Motor neuron (in vitro differentiated cells): ENCODE measurements at regions not wholly inside any gene's neighbourhood (a gene's known extent, or its start where the extent isn't known, plus 50 kb on each side); places are given as distances from the start of the nearest gene placed in this dataset.
A peak's percentile ranks its signal among the peaks of the same experiment; 100 is the strongest.

Experiments
- ATAC-seq, 8 experiments: fragments of 200-7000 bp; cut with Tn5 transposase; replicated peaks in 6 of 8; 2 replicates each; pipeline ENCODE4 v1.8.0; 2021; ENCODE audit warnings: mild to moderate bottlenecking in 8 of 8, moderate library complexity in 8 of 8
- H3K27ac ChIP-seq, 2 donors: fragments of 250-450 bp; sonication (Bioruptor Pico); 2 replicates each; pipeline ENCODE4 v1.9.0; 2021; ENCODE audit warnings: antibody characterized with exemption in 2 of 2, mild to moderate bottlenecking in 2 of 2, moderate library complexity in 1 of 2
- H3K4me1 ChIP-seq, 2 donors: fragments of 250-450 bp; sonication (Bioruptor Pico); replicated peaks in 1 of 2; 2 replicates each; pipeline ENCODE4 v1.6.1; 2021; ENCODE audit warnings: antibody characterized with exemption in 2 of 2, mild to moderate bottlenecking in 2 of 2, moderate library complexity in 1 of 2
- H3K4me3 ChIP-seq, 5 donors: fragments of 250-450 bp; sonication (Bioruptor Pico); 2 replicates each; pipeline ENCODE4 v1.9.0; 2021; ENCODE audit warnings: antibody characterized with exemption in 5 of 5, mild to moderate bottlenecking in 5 of 5, moderate library complexity in 4 of 5
- WGBS, 10 experiments: fragments of 450-650 bp; shearing (Covaris generic); methylation state at CpG; one replicate each; pipeline ENCODE4 v1.0.0; 2022; 5-methylcytosine and 5-hydroxymethylcytosine counted together
- in situ Hi-C, 9 experiments: fragments of 400-800 bp; cut with MboI; loops; one replicate each; pipeline ENCODE4 v1.15.0; 2021; ENCODE audit warnings: low sequenced_read_pairs in 9 of 9, low pct_unique_long_range_greater_than_20kb in 2 of 9; ENCODE audit not compliant: unreplicated experiment in 9 of 9

- H3K4me1 ChIP-seq: no peaks in the 10 kb centered on the region
- in situ Hi-C loops: no loop called here
- no peak for ATAC-seq
- H3K27ac ChIP-seq: no peak overlapping the region
- WGBS, 10 experiments: 9 to 100% (median 80%) methylated on average over 1 of the region's 1 CpG; no CpG with 5 or more reads in 1 of the 10 experiments
- no peak overlapping the region for H3K4me3 ChIP-seq
Observed at GRCh38 chr4:144316869-144317268, 176.4 kb upstream of the GYPA start.

DNA sequence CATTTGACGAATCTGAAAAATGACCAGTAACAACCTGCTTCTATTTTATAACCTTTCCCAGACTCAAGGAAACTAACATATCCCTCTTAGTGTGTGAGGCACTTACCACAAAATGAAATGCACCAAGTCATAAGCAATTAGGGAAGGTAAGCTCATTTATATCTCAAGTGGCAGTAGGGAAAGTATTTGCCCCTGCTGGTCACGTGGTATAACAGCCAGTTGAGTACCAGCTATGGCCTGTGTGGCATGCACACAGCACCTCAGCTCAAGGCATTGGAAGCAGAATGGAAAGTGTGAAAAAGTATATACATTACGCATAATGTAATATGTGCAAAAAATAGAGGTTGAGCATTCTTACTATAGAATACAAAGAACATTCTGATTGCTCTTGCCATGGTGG, 178.3 kb upstream of the GYPA start:
- Histone ChIP-seq H3K4me3 (no peak overlapping the region), H3K27ac (no peak overlapping the region), H3K4me1 (no peaks in the 10 kb centered on the region)
- no peak for ATAC-seq
- in situ Hi-C loops: no loop called here
- 0 to 82% (median 48%) methylated on average over 1 to 3 of the region's 3 CpGs; no CpG with 5 or more reads in 2 of the 10 experiments for WGBS, 10 experiments

DNA sequence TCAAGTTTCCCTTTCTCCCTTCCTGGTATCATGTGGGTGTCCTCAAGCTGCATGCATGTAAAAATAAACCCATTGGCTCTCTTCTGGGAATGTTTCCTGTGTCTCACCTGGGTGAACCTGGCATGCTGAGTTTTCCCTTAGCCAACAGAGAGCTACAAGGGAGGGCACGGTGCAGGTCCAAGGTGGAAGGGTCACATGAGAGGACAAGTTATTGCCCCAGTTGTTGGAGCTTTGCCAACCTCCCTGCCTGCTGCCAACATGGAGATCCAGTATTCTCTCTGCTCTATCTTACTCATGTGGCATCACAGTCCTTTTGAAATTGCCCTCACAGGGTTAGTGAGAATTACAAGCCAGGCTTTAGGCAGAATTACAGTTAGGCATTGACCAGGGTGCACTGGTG, 196.1 kb upstream of the GYPA start:
- Histone ChIP-seq H3K4me3 (no peak overlapping the region), H3K27ac (no peak overlapping the region), H3K4me1 (no peaks in the 10 kb centered on the region)
- in situ Hi-C loops: no loop called here
- ATAC-seq: no peak
- WGBS, 10 experiments: 80 to 100% methylated on average over 1 of the region's 1 CpG; no CpG with 5 or more reads in 8 of the 10 experiments

GRCh38 chr4:144338148-144338547, 197.6 kb upstream of the GYPA start:
- no peak overlapping the region for H3K4me3 ChIP-seq
- in situ Hi-C loops: no loop called here
- H3K4me1 ChIP-seq: no peaks in the 10 kb centered on the region
- no peak for ATAC-seq
- no peak overlapping the region for H3K27ac ChIP-seq

DNA sequence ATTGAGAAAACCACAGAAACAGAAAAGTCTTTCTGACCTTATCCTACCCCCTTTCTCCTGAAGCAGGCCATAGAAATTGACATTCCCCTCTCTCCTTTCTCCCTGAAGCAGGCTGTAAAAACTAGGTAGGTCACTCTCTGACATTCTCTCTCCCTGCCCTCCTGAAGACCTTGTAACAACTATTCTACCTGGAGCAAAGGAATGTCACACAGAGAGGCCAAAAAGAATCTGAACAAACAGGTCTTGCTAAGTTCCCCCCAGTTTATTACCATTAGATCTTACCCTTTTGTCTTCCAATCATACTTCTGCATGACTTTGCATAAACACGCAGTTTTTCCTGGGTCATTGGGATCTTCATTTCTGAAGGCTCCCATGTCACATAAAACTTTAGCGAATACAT, 198.3 kb upstream of the GYPA start:
- H3K4me1 ChIP-seq: peaks cover 0 to 2% of the 10 kb centered on the region in 2 donors
- WGBS, 10 experiments: 74 to 100% (median 100%) methylated on average over 1 to 2 of the region's 2 CpGs; no CpG with 5 or more reads in 2 of the 10 experiments
- H3K4me3 ChIP-seq: no peak overlapping the region
- H3K27ac ChIP-seq: no peak overlapping the region
- in situ Hi-C loops: no loop called here
- ATAC-seq: no peak

DNA sequence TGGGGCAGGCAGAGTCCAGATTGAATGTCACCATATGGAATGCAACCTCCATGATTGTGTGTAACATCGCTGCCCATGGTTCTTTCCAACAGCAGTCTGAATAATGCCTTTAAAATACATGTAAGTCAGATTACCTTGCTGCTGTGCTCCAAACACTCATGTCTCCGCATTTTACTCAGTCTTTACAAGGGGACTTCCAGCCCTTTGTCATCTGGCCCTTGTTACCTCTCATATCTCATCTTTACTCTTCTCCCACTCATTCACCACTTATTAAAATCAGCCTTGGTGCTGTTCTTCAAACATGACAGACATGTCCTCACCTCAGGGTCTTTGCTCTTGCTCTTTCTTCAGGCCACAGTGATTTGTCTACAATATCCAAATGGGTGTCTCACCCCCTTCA, 200.4 kb upstream of the GYPA start:
- in situ Hi-C loops: no loop called here
- Histone ChIP-seq H3K4me1 (peaks cover 0 to 2% of the 10 kb centered on the region in 2 donors), H3K4me3 (no peak overlapping the region), H3K27ac (no peak overlapping the region)
- WGBS, 10 experiments: 0 to 100% (median 72%) methylated on average over 1 to 2 of the region's 2 CpGs; no CpG with 5 or more reads in 2 of the 10 experiments
- ATAC-seq: no peak

DNA sequence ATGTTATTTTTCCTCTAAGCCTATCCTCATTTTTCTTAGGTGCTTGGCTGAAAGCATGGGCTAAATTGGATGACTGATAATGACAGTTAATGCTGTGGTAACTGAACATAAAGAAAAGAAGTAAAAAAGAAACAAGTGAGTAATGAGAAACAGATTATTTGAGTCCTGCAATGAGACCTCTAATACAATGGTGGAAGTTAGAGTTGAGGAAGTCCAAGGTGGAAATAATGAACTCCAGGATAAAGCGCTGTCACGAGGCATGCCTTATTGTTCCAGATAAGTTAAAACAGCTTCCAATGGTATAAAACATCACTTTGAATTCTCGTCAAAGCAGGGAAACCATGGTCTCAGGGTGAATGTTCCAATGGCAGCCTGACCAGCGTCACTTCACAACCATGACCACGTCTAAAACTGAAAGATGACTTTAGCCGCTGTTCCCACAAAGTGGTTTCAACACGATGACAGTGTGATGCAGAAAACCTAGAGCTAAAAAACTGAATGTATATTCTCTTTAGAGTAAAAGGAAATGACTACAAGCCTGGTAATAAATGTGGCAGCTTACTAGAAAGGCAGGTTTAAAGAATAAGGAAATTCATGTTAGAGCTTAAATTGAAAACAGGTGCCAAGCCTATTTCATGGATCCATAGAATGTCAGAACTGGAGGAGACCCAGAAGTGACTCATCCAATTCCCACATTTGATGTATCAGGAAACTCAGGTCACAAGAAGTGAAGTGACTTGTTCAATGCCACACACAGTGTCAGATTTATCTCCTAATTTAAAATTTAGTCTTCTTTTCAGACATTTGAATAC, 202.6 kb upstream of the GYPA start:
- H3K4me1 ChIP-seq: peaks cover 0 to 5% of the 10 kb centered on the region in 2 donors
- WGBS, 10 experiments: 9 to 94% (median 54%) methylated on average over 3 to 7 of the region's 7 CpGs; no CpG with 5 or more reads in 2 of the 10 experiments
- H3K27ac ChIP-seq: no peak overlapping the region
- ATAC-seq: peak in 1 of 8 experiments; percentile 32
- in situ Hi-C loops: no loop called here
- H3K4me3 ChIP-seq: no peak overlapping the region

GRCh38 chr4:144347121-144347520, 206.6 kb upstream of the GYPA start:
- Histone ChIP-seq H3K27ac (no peak overlapping the region), H3K4me1 (peaks cover 0 to 5% of the 10 kb centered on the region in 2 donors), H3K4me3 (no peak overlapping the region)
- WGBS, 10 experiments: 0 to 86% (median 64%) methylated on average over 1 to 4 of the region's 4 CpGs; no CpG with 5 or more reads in 2 of the 10 experiments
- ATAC-seq: peak in 2 of 8 experiments; percentile 23 to 36
- in situ Hi-C loops: no loop called here

DNA sequence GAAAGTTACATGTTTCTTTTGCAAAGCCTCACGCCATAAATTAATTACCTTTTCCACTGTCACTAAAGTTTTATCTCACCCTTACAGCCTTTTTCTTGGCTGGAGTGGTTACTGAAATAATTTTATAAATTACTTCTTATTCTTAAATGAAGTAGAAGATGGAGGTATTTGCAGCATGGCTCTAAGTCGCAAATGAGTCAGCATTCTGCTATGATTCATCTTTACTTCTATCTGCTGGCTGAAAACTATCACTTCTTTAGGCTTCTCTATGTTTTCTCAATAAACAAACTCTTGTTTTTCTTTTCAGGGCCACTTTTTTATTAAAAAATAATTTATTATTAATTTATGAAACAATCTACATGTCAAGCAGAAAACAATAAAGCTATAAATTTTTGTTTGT, 210.2 kb upstream of the GYPA start:
- 46 to 100% (median 84%) methylated on average over 1 to 2 of the region's 2 CpGs; no CpG with 5 or more reads in 2 of the 10 experiments for WGBS, 10 experiments
- peaks cover 16 to 17% of the 10 kb centered on the region in 2 donors for H3K4me1 ChIP-seq
- ATAC-seq: no peak
- in situ Hi-C loops: no loop called here
- no peak overlapping the region for H3K4me3 ChIP-seq
- no peak overlapping the region for H3K27ac ChIP-seq

GRCh38 chr4:144351306-144351705, 210.8 kb upstream of the GYPA start:
- no peak for ATAC-seq

DNA sequence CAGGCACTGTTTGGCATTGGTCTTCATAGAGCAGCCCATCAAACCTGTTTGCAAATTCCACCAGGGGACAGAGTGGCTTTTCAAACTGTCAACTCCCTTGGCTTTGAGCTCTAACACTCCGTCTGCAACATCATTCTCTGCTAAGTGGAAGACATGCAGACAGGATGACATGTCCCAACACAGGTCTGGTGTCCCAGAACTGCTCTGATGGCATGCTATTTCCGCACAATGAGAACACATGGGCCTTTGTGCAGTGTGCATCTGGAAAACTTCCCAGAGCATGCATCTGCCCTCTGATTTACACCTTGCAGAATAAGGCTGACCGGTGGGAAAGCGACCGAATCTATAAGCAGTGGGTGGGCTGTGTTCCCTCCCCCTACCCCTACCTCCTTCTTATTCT, 212.8 kb upstream of the GYPA start:
- Histone ChIP-seq H3K4me3 (no peak overlapping the region), H3K27ac (peak overlapping the region in 1 of 2 donors; percentile 5), H3K4me1 (peaks cover 23 to 27% of the 10 kb centered on the region in 2 donors)
- WGBS, 10 experiments: 17 to 70% (median 45%) methylated on average over 1 to 2 of the region's 5 CpGs; no CpG with 5 or more reads in 4 of the 10 experiments
- in situ Hi-C loops: no loop called here
- ATAC-seq: peak in 6 of 8 experiments; percentile 26 to 62 (median 44)

More at GRCh38 chr4:144351306-144351705, 210.8 kb upstream of the GYPA start:
- no peak overlapping the region for H3K4me3 ChIP-seq
- peaks cover 17 to 20% of the 10 kb centered on the region in 2 donors for H3K4me1 ChIP-seq
- in situ Hi-C loops: no loop called here
- H3K27ac ChIP-seq: no peak overlapping the region
- WGBS, 10 experiments: 15 to 100% (median 78%) methylated on average over 2 to 3 of the region's 3 CpGs; no CpG with 5 or more reads in 2 of the 10 experiments

GRCh38 chr4:144355811-144356757, 215.6 kb upstream of the GYPA start:
- 0 to 24% (median 16%) methylated on average over 2 to 7 of the region's 10 CpGs for WGBS, 10 experiments
- peak; percentile 77 to 88 (median 83) for ATAC-seq
- H3K27ac ChIP-seq: peak overlapping the region; percentile 48 to 67
- peak overlapping the region in 1 of 5 donors; percentile 1 for H3K4me3 ChIP-seq
- H3K4me1 ChIP-seq: peaks cover 23 to 27% of the 10 kb centered on the region in 2 donors
- in situ Hi-C loops: no loop called here

DNA sequence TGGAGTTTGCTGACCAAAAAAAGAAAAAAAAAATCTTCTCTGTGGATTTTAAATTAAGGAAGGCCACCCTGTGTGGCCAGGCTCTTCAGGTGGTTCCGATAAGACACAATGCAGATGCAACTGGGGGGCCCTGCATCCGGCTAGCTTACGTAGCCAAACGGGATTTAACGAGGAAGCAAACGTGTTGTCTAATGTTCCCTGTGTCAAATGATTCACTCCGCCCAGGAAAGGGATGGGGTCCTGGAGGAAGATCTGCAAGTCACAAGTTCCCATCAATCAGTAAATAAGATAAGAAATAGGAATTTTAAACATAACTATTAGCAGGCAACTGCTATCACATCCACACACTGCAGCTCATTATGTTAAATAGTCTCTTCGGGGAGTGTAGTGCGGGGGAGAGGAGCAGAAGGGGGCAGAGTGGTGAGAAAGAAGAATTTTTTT, 216.4 kb upstream of the GYPA start:
- WGBS, 10 experiments: 0 to 100% (median 14%) methylated on average over 1 to 9 of the region's 9 CpGs; no CpG with 5 or more reads in 1 of the 10 experiments
- in situ Hi-C loops: no loop called here
- peak in 4 of 8 experiments; percentile 9 to 62 (median 50) for ATAC-seq

More for the DNA sequence above, 216.4 kb upstream of the GYPA start:
- H3K4me3 ChIP-seq: peak overlapping the region in 2 of 5 donors; percentile 1 to 10
- H3K4me1 ChIP-seq: peaks cover 23 to 27% of the 10 kb centered on the region in 2 donors
- H3K27ac ChIP-seq: peak overlapping the region in 1 of 2 donors; percentile 67
